ENCODE measurements at regions not wholly inside any gene's neighbourhood (a gene's known extent, or its start where the extent isn't known, plus 50 kb on each side); places are given as distances from the start of the nearest gene placed in this dataset.

DNA sequence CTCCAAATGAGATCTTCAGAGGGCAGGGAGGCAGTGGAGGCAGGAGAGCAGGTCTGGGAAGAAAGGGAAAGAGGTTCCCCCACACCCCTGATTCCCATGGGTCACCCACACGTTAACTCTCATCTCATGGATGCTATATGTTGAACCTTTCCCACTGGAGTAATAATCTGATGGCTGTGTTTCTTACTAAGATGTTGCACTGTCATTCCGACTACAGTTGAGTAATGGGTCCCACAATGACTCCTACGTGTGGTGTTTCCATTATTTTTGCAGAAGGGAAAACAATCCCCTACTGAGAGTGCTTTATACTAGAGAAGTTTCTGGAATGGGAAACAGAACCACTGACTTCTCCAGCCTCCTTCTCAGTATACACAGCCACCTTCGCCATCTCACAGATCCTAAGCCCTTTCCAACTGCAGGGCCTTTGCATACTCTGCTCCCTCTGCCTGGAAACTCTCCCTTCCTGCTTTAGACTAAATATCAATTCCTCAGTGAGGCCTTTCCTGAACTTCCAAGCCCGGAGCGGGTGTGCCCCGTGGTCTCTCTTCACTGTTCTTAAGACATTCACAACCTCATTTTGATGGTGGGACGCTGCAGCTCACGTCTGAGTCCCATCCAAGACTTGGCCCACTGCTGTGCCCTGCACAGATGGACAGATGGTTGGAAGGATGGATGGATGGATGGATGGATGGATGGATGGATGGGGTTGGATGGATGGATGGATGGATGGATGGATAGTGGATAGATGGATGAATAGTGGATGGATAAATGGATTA, 238.6 kb upstream of the PMEPA1 start:
- H3K36me3 ChIP-seq = no peaks in the 10 kb centered on the region
- TF ChIP-seq POLR2AphosphoS5 (IDR thresholded peaks at IDR 0.05) = no peak
- TF ChIP-seq, protein P1, sequence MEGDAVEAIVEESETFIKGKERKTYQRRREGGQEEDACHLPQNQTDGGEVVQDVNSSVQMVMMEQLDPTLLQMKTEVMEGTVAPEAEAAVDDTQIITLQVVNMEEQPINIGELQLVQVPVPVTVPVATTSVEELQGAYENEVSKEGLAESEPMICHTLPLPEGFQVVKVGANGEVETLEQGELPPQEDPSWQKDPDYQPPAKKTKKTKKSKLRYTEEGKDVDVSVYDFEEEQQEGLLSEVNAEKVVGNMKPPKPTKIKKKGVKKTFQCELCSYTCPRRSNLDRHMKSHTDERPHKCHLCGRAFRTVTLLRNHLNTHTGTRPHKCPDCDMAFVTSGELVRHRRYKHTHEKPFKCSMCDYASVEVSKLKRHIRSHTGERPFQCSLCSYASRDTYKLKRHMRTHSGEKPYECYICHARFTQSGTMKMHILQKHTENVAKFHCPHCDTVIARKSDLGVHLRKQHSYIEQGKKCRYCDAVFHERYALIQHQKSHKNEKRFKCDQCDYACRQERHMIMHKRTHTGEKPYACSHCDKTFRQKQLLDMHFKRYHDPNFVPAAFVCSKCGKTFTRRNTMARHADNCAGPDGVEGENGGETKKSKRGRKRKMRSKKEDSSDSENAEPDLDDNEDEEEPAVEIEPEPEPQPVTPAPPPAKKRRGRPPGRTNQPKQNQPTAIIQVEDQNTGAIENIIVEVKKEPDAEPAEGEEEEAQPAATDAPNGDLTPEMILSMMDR (IDR thresholded peaks at IDR 0.05) = no peak
- no peak for TF ChIP-seq EP300 (IDR thresholded peaks at IDR 0.05)
- no peak for TF ChIP-seq POLR2A (IDR thresholded peaks at IDR 0.05)
- WGBS, 5 donors = 84 to 88% (median 85%) methylated on average over 9 of the region's 9 CpGs

DNA sequence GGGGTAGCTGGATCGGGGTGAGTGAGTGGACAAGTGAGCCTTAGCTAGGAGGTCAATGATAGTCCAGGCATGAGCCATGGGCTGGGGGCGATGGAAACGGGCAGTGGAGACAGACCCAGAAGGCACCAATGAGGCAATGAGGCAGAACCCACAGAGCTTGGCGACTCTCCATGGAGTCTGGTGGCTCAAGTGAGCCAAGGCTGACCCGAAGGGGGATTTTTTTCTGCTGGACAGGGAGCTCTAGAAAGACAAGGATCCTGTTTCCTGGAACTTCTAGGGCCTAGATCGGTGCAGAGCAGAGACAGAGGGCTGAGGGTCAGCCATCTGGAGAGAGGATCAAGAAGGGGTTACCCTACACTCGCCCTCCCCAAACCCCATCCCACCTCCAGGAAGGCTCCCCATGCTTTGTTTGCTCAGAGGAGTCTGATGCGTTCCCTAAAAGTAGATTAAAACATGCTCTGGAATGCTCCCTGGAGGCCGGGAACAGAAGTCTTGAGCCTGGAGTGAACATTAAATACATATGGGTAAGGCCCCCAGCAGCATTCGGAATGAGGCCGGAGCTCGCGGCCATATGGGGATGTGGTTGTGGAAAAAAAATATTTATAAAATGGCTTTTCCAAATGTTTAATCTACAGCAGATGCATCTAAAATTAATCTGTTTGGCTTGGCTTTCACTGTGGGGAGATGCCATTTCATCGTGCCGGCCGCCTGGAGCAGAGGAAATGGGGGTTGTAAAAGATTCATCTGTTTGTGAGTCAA, 237.8 kb upstream of the PMEPA1 start:
- no peak overlapping the region for H3K27ac ChIP-seq
- 66 to 79% (median 77%) methylated on average over 16 of the region's 16 CpGs for WGBS, 5 donors
- H3K27me3 ChIP-seq = no peaks in the 10 kb centered on the region
- no peaks in the 10 kb centered on the region for H3K4me1 ChIP-seq
- TF ChIP-seq POLR2AphosphoS5 (IDR thresholded peaks at IDR 0.05) (no peak), POLR2A (IDR thresholded peaks at IDR 0.05) (no peak), EP300 (IDR thresholded peaks at IDR 0.05) (no peak)
- TF ChIP-seq, protein P1 (IDR thresholded peaks at IDR 0.05) = no peak
- H3K9me3 ChIP-seq = no peaks in the 10 kb centered on the region
- intact Hi-C loops (cut with DNase I; ENCODE audit: low total_unique reads) = no loop called here
- peak in 1 of 2 donors; percentile 77 for DNase-seq
- H3K36me3 ChIP-seq = no peaks in the 10 kb centered on the region
- H3K4me3 ChIP-seq = no peak overlapping the region

More for the DNA sequence above, 238.6 kb upstream of the PMEPA1 start:
- intact Hi-C loops (cut with DNase I; ENCODE audit: low total_unique reads) = no loop called here
- DNase-seq = no peak
- Histone ChIP-seq H3K27ac (no peak overlapping the region), H3K9me3 (no peaks in the 10 kb centered on the region), H3K4me1 (no peaks in the 10 kb centered on the region), H3K27me3 (no peaks in the 10 kb centered on the region), H3K4me3 (no peak overlapping the region)

DNA sequence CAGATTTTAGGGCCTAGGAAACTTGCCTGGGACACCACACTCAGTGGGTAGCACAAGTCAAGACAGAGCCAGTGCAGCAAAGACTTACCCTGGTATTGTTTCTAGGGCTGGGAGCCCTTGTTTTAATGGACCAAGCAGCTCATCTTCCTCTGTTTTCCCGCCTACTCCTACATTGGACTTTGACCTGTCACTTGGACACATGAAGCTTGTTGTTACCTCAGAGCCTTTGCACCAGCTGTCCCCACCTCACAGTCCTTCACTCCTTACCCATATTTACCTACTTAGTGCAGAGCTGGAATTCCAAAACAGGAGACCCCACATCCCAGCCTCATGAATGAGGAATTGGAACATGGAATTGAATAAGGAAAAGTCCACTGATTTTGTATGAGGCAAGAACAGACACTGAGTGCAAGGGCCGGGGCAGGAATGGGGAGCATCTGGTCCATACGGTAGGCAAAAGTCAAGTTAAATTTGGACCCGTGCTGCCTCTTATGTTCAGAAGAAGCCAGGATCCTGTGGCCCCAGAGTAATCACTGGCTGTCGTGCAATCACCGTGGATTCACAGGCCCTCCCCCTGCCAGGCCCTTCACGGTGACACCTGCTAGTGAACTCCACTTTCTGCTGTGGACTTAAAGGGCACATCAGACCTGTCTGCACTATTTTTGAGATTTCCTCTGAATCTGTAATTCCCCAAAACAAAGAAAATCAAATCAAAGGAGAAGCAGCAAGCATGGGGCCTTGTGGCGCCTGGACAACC, 236.9 kb upstream of the PMEPA1 start:
- Histone ChIP-seq H3K9me3 (no peaks in the 10 kb centered on the region), H3K4me1 (peaks cover 0 to 1% (median 0%) of the 10 kb centered on the region in 4 donors), H3K27ac (no peak overlapping the region), H3K27me3 (peaks cover 0 to 5% (median 0%) of the 10 kb centered on the region in 3 donors), H3K36me3 (no peaks in the 10 kb centered on the region), H3K4me3 (no peak overlapping the region)
- WGBS, 5 donors = 80 to 94% (median 90%) methylated on average over 8 of the region's 8 CpGs
- no peak for DNase-seq
- no peak for TF ChIP-seq POLR2A (IDR thresholded peaks at IDR 0.05)
- TF ChIP-seq, protein P1 (IDR thresholded peaks at IDR 0.05) = no peak
- no peak for TF ChIP-seq POLR2AphosphoS5 (IDR thresholded peaks at IDR 0.05)
- TF ChIP-seq EP300 (IDR thresholded peaks at IDR 0.05) = no peak
- intact Hi-C loops (cut with DNase I; ENCODE audit: low total_unique reads) = no loop called here

DNA sequence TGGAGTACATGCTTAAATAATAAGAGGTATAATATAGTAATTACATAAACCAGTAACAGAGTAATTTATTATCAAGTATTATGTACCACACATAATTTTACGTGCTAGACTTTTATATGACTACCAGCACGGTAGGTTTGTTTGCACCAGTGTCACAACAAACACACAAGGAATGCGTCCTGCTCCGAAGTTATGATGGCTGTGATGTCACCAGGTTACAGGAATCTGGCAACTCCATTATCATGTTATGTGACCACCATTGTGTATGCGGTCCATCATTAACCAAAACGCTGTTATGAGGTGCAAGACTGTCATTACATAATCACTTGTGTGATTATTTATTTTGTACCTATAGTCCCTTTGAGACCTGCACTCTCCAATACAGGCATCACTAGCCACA, 235.2 kb upstream of the PMEPA1 start:
- 84 to 92% (median 87%) methylated on average over 6 of the region's 6 CpGs for whole genome bisulfite sequencing, 5 donors
- Histone ChIP-seq H3K4me3 (no peak overlapping the region), H3K27ac (no peak overlapping the region), H3K36me3 (no peaks in the 10 kb centered on the region), H3K4me1 (peaks cover 0 to 12% (median 0%) of the 10 kb centered on the region in 4 donors), H3K27me3 (peaks cover 0 to 5% (median 0%) of the 10 kb centered on the region in 3 donors), H3K9me3 (no peaks in the 10 kb centered on the region)
- intact Hi-C loops (cut with DNase I; ENCODE audit: low total_unique reads) = no loop called here
- no peak for DNase-seq
- TF ChIP-seq, protein P1 (IDR thresholded peaks at IDR 0.05) = no peak
- TF ChIP-seq POLR2A (IDR thresholded peaks at IDR 0.05) (no peak), POLR2AphosphoS5 (IDR thresholded peaks at IDR 0.05) (no peak), EP300 (IDR thresholded peaks at IDR 0.05) (no peak)
